ENCODE measurements at regions not wholly inside any gene's neighbourhood (a gene's known extent, or its start where the extent isn't known, plus 50 kb on each side); places are given as distances from the start of the nearest gene placed in this dataset.

- H3K4me3 Mint-ChIP-seq: no peak overlapping the region
- peaks cover 31% of the 10 kb centered on the region for H3K4me1 Mint-ChIP-seq
- intact Hi-C loops (cut with micrococcal nuclease): loop anchor here (5.0 kb wide), 1 partner anchor 65 kb away; no protein-coding TSS in a partner anchor
- H3K36me3 Mint-ChIP-seq (ENCODE audit: low read depth): no peaks in the 10 kb centered on the region
- peak; percentile 72 for DNase-seq
- H3K27me3 Mint-ChIP-seq: peaks cover 7% of the 10 kb centered on the region
- peaks cover 12% of the 10 kb centered on the region for H3K9me3 Mint-ChIP-seq
- peak overlapping the region; percentile 14 for H3K27ac Mint-ChIP-seq
Measured at GRCh38 chr7:41817386-41817785, 114.5 kb upstream of the INHBA start.

- Mint-ChIP-seq H3K27ac (peak overlapping the region; percentile 46), H3K27me3 (peaks cover 7% of the 10 kb centered on the region), H3K4me3 (peak overlapping the region; percentile 55), H3K9me3 (peaks cover 13% of the 10 kb centered on the region), H3K36me3 (ENCODE audit: low read depth) (no peaks in the 10 kb centered on the region), H3K4me1 (peaks cover 31% of the 10 kb centered on the region)
- peak; percentile 76 for DNase-seq
- intact Hi-C loops (cut with micrococcal nuclease): loop anchor here (5.0 kb wide), 1 partner anchor 66 kb away; no protein-coding TSS in a partner anchor
Measured at GRCh38 chr7:41816111-41816510, 113.2 kb upstream of the INHBA start.

- no peak for DNase-seq
- Mint-ChIP-seq H3K4me3 (no peak overlapping the region), H3K4me1 (peaks cover 31% of the 10 kb centered on the region), H3K27me3 (peaks cover 7% of the 10 kb centered on the region), H3K36me3 (ENCODE audit: low read depth) (no peaks in the 10 kb centered on the region), H3K27ac (no peak overlapping the region), H3K9me3 (peaks cover 13% of the 10 kb centered on the region)
- intact Hi-C loops (cut with micrococcal nuclease): loop anchor here (5.0 kb wide), 1 partner anchor 67 kb away; no protein-coding TSS in a partner anchor
Measured at GRCh38 chr7:41814888-41815287, 112.0 kb upstream of the INHBA start.

- DNase-seq: no peak
- Mint-ChIP-seq H3K27me3 (no peaks in the 10 kb centered on the region), H3K9me3 (peaks cover 4% of the 10 kb centered on the region), H3K27ac (no peak overlapping the region), H3K4me1 (peaks cover 31% of the 10 kb centered on the region), H3K4me3 (no peak overlapping the region), H3K36me3 (ENCODE audit: low read depth) (no peaks in the 10 kb centered on the region)
- intact Hi-C loops (cut with micrococcal nuclease): no loop called here
Measured at GRCh38 chr7:41813286-41813685, 110.4 kb upstream of the INHBA start.

- no peak overlapping the region for H3K4me3 Mint-ChIP-seq
Measured at GRCh38 chr7:41811941-41812340, 109.1 kb upstream of the INHBA start.

GRCh38 chr7:41809940-41810576 is 107.2 kb upstream of the INHBA start:
- no peak overlapping the region for H3K27ac Mint-ChIP-seq
- H3K4me1 Mint-ChIP-seq: peaks cover 11% of the 10 kb centered on the region
- no peaks in the 10 kb centered on the region for H3K27me3 Mint-ChIP-seq
- H3K36me3 Mint-ChIP-seq (ENCODE audit: low read depth): no peaks in the 10 kb centered on the region
- no peak overlapping the region for H3K4me3 Mint-ChIP-seq
- DNase-seq: no peak
- intact Hi-C loops (cut with micrococcal nuclease): no loop called here
- H3K9me3 Mint-ChIP-seq: peaks cover 4% of the 10 kb centered on the region

More at GRCh38 chr7:41811941-41812340, 109.1 kb upstream of the INHBA start:
- peaks cover 4% of the 10 kb centered on the region for H3K9me3 Mint-ChIP-seq
- no peak overlapping the region for H3K27ac Mint-ChIP-seq
- DNase-seq: no peak
- intact Hi-C loops (cut with micrococcal nuclease): no loop called here
- H3K4me1 Mint-ChIP-seq: peaks cover 24% of the 10 kb centered on the region
- H3K27me3 Mint-ChIP-seq: no peaks in the 10 kb centered on the region
- H3K36me3 Mint-ChIP-seq (ENCODE audit: low read depth): no peaks in the 10 kb centered on the region

GRCh38 chr7:41809529-41809939 is 106.6 kb upstream of the INHBA start:
- Mint-ChIP-seq H3K9me3 (peaks cover 4% of the 10 kb centered on the region), H3K27me3 (no peaks in the 10 kb centered on the region), H3K36me3 (ENCODE audit: low read depth) (no peaks in the 10 kb centered on the region), H3K4me3 (no peak overlapping the region), H3K27ac (no peak overlapping the region), H3K4me1 (peaks cover 5% of the 10 kb centered on the region)
- intact Hi-C loops (cut with micrococcal nuclease): no loop called here
- DNase-seq: no peak

GRCh38 chr7:41809116-41809515 is 106.2 kb upstream of the INHBA start:
- H3K4me3 Mint-ChIP-seq: no peak overlapping the region
- H3K9me3 Mint-ChIP-seq: peaks cover 4% of the 10 kb centered on the region
- H3K36me3 Mint-ChIP-seq (ENCODE audit: low read depth): no peaks in the 10 kb centered on the region
- peaks cover 3% of the 10 kb centered on the region for H3K4me1 Mint-ChIP-seq
- intact Hi-C loops (cut with micrococcal nuclease): no loop called here
- no peaks in the 10 kb centered on the region for H3K27me3 Mint-ChIP-seq
- no peak for DNase-seq
- H3K27ac Mint-ChIP-seq: no peak overlapping the region

- peaks cover 4% of the 10 kb centered on the region for H3K9me3 Mint-ChIP-seq
- intact Hi-C loops (cut with micrococcal nuclease): no loop called here
- peaks cover 1% of the 10 kb centered on the region for H3K4me1 Mint-ChIP-seq
- H3K4me3 Mint-ChIP-seq: no peak overlapping the region
- no peak for DNase-seq
- H3K27me3 Mint-ChIP-seq: peaks cover 1% of the 10 kb centered on the region
- H3K36me3 Mint-ChIP-seq (ENCODE audit: low read depth): no peaks in the 10 kb centered on the region
- no peak overlapping the region for H3K27ac Mint-ChIP-seq
Measured at GRCh38 chr7:41808541-41808940, 105.7 kb upstream of the INHBA start.

- H3K27ac Mint-ChIP-seq: no peak overlapping the region
- H3K4me3 Mint-ChIP-seq: no peak overlapping the region
- H3K36me3 Mint-ChIP-seq (ENCODE audit: low read depth): no peaks in the 10 kb centered on the region
- peaks cover 1% of the 10 kb centered on the region for H3K27me3 Mint-ChIP-seq
- no peak for DNase-seq
- H3K9me3 Mint-ChIP-seq: no peaks in the 10 kb centered on the region
- intact Hi-C loops (cut with micrococcal nuclease): no loop called here
- no peaks in the 10 kb centered on the region for H3K4me1 Mint-ChIP-seq
Measured at GRCh38 chr7:41803569-41803968, 100.7 kb upstream of the INHBA start.

GRCh38 chr7:41796331-41796730 is 93.4 kb upstream of the INHBA start:
- H3K4me3 Mint-ChIP-seq: no peak overlapping the region
- intact Hi-C loops (cut with micrococcal nuclease): no loop called here
- DNase-seq: no peak

GRCh38 chr7:41795276-41795833 is 92.5 kb upstream of the INHBA start:
- peaks cover 1% of the 10 kb centered on the region for H3K36me3 Mint-ChIP-seq (ENCODE audit: low read depth)
- no peaks in the 10 kb centered on the region for H3K27me3 Mint-ChIP-seq
- peaks cover 1% of the 10 kb centered on the region for H3K9me3 Mint-ChIP-seq
- intact Hi-C loops (cut with micrococcal nuclease): no loop called here
- no peak overlapping the region for H3K27ac Mint-ChIP-seq
- H3K4me1 Mint-ChIP-seq: no peaks in the 10 kb centered on the region
- DNase-seq: no peak
- H3K4me3 Mint-ChIP-seq: no peak overlapping the region

More at GRCh38 chr7:41796331-41796730, 93.4 kb upstream of the INHBA start:
- H3K27ac Mint-ChIP-seq: no peak overlapping the region
- no peaks in the 10 kb centered on the region for H3K4me1 Mint-ChIP-seq
- H3K36me3 Mint-ChIP-seq (ENCODE audit: low read depth): peaks cover 1% of the 10 kb centered on the region
- H3K9me3 Mint-ChIP-seq: no peaks in the 10 kb centered on the region
- H3K27me3 Mint-ChIP-seq: no peaks in the 10 kb centered on the region

GRCh38 chr7:41793556-41793955 is 90.7 kb upstream of the INHBA start:
- no peak overlapping the region for H3K4me3 Mint-ChIP-seq
- intact Hi-C loops (cut with micrococcal nuclease): no loop called here
- H3K9me3 Mint-ChIP-seq: peaks cover 3% of the 10 kb centered on the region
- DNase-seq: no peak
- peaks cover 1% of the 10 kb centered on the region for H3K36me3 Mint-ChIP-seq (ENCODE audit: low read depth)
- no peaks in the 10 kb centered on the region for H3K4me1 Mint-ChIP-seq
- H3K27ac Mint-ChIP-seq: no peak overlapping the region
- no peaks in the 10 kb centered on the region for H3K27me3 Mint-ChIP-seq

- Mint-ChIP-seq H3K36me3 (ENCODE audit: low read depth) (peaks cover 1% of the 10 kb centered on the region), H3K4me3 (no peak overlapping the region), H3K27ac (no peak overlapping the region), H3K27me3 (no peaks in the 10 kb centered on the region), H3K4me1 (no peaks in the 10 kb centered on the region), H3K9me3 (peaks cover 3% of the 10 kb centered on the region)
- intact Hi-C loops (cut with micrococcal nuclease): no loop called here
- no peak for DNase-seq
Measured at GRCh38 chr7:41792120-41792519, 89.2 kb upstream of the INHBA start.
